WTC11 (cell line): ENCODE measurements at regions not wholly inside any gene's neighbourhood (a gene's known extent, or its start where the extent isn't known, plus 50 kb on each side); places are given as distances from the start of the nearest gene placed in this dataset.

ENCODE experiments used
- CTCF ChIP-seq: fragments of 200-600 bp; IDR thresholded peaks from 2 replicates; pipeline ENCODE4 v1.8.0; 2022; ENCODE audit warnings: antibody characterized with exemption
- ELF4 ChIP-seq: sonication (generic); formaldehyde crosslinking; IDR thresholded peaks from 2 replicates; pipeline ENCODE4 v1.8.1; 2022; ENCODE audit warnings: low read depth, mild to moderate bottlenecking, moderate library complexity, missing genetic modification reagents
- NFYB ChIP-seq: sonication (generic); formaldehyde crosslinking; conservative IDR thresholded peaks from 2 replicates; pipeline ENCODE4 v1.8.0; 2022; ENCODE audit warnings: low read depth, missing genetic modification reagents
- NR3C1 ChIP-seq: sonication (generic); formaldehyde crosslinking; conservative IDR thresholded peaks from 2 replicates; pipeline ENCODE4 v1.8.1; 2023; ENCODE audit warnings: low read depth, mild to moderate bottlenecking, missing genetic modification reagents
- SP1 ChIP-seq: sonication (generic); formaldehyde crosslinking; conservative IDR thresholded peaks from 2 replicates; pipeline ENCODE4 v1.8.1; 2022; ENCODE audit warnings: missing genetic modification reagents
- TCF7 ChIP-seq: sonication (generic); formaldehyde crosslinking; IDR thresholded peaks from 2 replicates; pipeline ENCODE4 v1.8.0; 2022; ENCODE audit warnings: mild to moderate bottlenecking, low read depth, missing genetic modification reagents, moderate library complexity
- TEAD4 ChIP-seq: sonication (generic); formaldehyde crosslinking; IDR thresholded peaks from 2 replicates; pipeline ENCODE4 v1.8.0; 2022; ENCODE audit warnings: mild to moderate bottlenecking, missing genetic modification reagents
- TP53 ChIP-seq: sonication (generic); formaldehyde crosslinking; IDR thresholded peaks from 2 replicates; pipeline ENCODE4 v1.8.1; 2023; ENCODE audit warnings: mild to moderate bottlenecking, missing genetic modification reagents
- USF2 ChIP-seq: sonication (generic); formaldehyde crosslinking; IDR thresholded peaks from 2 replicates; pipeline ENCODE4 v1.8.1; 2023; ENCODE audit warnings: mild to moderate bottlenecking, missing genetic modification reagents, moderate library complexity
- ZNF263 ChIP-seq: sonication (generic); formaldehyde crosslinking; IDR thresholded peaks from 2 replicates; pipeline ENCODE4 v1.8.1; 2022; ENCODE audit warnings: low read depth, mild to moderate bottlenecking, moderate library complexity, missing genetic modification reagents
- ZNF423 ChIP-seq: fragments of 250-450 bp; sonication (Bioruptor Pico); IDR thresholded peaks from 2 replicates; pipeline ENCODE4 v2.1.2; 2022; ENCODE audit warnings: mild to moderate bottlenecking, moderate library complexity
- TF ChIP-seq, protein P1 (sequence below): sonication (generic); formaldehyde crosslinking; conservative IDR thresholded peaks from 2 replicates; pipeline ENCODE4 v1.8.1; 2022; ENCODE audit warnings: mild to moderate bottlenecking, missing genetic modification reagents
- TF ChIP-seq, protein P2 (sequence below): sonication (generic); formaldehyde crosslinking; IDR thresholded peaks from 2 replicates; pipeline ENCODE4 v1.8.1; 2023; ENCODE audit warnings: mild to moderate bottlenecking, missing genetic modification reagents
- TF ChIP-seq, protein P3 (sequence below): sonication (generic); formaldehyde crosslinking; IDR thresholded peaks from 2 replicates; pipeline ENCODE4 v1.8.0; 2022; ENCODE audit warnings: mild to moderate bottlenecking, missing genetic modification reagents

- no peak for TF ChIP-seq ZNF263 (CRISPR knock-in tag)
- TF ChIP-seq CTCF = no peak
- TF ChIP-seq SP1 (CRISPR knock-in tag) = no peak
- no peak for TF ChIP-seq NR3C1 (CRISPR knock-in tag)
- no peak for TF ChIP-seq ELF4 (CRISPR knock-in tag)
- TF ChIP-seq USF2 (CRISPR knock-in tag) = no peak
- TF ChIP-seq ZNF423 = no peak
- TF ChIP-seq TEAD4 (CRISPR knock-in tag) = no peak
- TF ChIP-seq TP53 (CRISPR knock-in tag) = no peak
- TF ChIP-seq NFYB = no peak
- TF ChIP-seq, protein P1, sequence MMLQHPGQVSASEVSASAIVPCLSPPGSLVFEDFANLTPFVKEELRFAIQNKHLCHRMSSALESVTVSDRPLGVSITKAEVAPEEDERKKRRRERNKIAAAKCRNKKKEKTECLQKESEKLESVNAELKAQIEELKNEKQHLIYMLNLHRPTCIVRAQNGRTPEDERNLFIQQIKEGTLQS (CRISPR knock-in tag) = no peak
- TF ChIP-seq, protein P2, sequence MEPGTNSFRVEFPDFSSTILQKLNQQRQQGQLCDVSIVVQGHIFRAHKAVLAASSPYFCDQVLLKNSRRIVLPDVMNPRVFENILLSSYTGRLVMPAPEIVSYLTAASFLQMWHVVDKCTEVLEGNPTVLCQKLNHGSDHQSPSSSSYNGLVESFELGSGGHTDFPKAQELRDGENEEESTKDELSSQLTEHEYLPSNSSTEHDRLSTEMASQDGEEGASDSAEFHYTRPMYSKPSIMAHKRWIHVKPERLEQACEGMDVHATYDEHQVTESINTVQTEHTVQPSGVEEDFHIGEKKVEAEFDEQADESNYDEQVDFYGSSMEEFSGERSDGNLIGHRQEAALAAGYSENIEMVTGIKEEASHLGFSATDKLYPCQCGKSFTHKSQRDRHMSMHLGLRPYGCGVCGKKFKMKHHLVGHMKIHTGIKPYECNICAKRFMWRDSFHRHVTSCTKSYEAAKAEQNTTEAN (CRISPR knock-in tag) = no peak
- no peak for TF ChIP-seq TCF7 (CRISPR knock-in tag)
- TF ChIP-seq, protein P3, sequence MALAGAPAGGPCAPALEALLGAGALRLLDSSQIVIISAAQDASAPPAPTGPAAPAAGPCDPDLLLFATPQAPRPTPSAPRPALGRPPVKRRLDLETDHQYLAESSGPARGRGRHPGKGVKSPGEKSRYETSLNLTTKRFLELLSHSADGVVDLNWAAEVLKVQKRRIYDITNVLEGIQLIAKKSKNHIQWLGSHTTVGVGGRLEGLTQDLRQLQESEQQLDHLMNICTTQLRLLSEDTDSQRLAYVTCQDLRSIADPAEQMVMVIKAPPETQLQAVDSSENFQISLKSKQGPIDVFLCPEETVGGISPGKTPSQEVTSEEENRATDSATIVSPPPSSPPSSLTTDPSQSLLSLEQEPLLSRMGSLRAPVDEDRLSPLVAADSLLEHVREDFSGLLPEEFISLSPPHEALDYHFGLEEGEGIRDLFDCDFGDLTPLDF = no peak
These were observed 109.7 kb downstream of the CRLF2 start for GRCh38 chrX:1102786-1103185.
